ENCODE measurements at regions not wholly inside any gene's neighbourhood (a gene's known extent, or its start where the extent isn't known, plus 50 kb on each side); places are given as distances from the start of the nearest gene placed in this dataset.

- TF ChIP-seq, protein P1, sequence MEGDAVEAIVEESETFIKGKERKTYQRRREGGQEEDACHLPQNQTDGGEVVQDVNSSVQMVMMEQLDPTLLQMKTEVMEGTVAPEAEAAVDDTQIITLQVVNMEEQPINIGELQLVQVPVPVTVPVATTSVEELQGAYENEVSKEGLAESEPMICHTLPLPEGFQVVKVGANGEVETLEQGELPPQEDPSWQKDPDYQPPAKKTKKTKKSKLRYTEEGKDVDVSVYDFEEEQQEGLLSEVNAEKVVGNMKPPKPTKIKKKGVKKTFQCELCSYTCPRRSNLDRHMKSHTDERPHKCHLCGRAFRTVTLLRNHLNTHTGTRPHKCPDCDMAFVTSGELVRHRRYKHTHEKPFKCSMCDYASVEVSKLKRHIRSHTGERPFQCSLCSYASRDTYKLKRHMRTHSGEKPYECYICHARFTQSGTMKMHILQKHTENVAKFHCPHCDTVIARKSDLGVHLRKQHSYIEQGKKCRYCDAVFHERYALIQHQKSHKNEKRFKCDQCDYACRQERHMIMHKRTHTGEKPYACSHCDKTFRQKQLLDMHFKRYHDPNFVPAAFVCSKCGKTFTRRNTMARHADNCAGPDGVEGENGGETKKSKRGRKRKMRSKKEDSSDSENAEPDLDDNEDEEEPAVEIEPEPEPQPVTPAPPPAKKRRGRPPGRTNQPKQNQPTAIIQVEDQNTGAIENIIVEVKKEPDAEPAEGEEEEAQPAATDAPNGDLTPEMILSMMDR (conservative IDR thresholded peaks at IDR 0.05; ENCODE audit: low read length) = no peak
- no peak for TF ChIP-seq EZH2phosphoT487 (IDR thresholded peaks at IDR 0.05; ENCODE audit: borderline replicate concordance)
Observed at GRCh38 chr1:196142111-196142640, 466.1 kb downstream of the KCNT2 start.

Data from Loucy (cell line).